HG02642 (cell line): ENCODE measurements at regions not wholly inside any gene's neighbourhood (a gene's known extent, or its start where the extent isn't known, plus 50 kb on each side); places are given as distances from the start of the nearest gene placed in this dataset.

Experiments used
- ATAC-seq: cut with Tn5 transposase; IDR thresholded peaks from one replicate; pipeline ENCODE4 v1.9.1; 2021; ENCODE audit warnings: mild to moderate bottlenecking; ENCODE audit not compliant: unreplicated experiment, poor library complexity

GRCh38 chrX:19172741-19173140 is 50.5 kb upstream of the ADGRG2 start:
- ATAC-seq: no peak

- no peak for ATAC-seq
Observed at GRCh38 chrX:19174401-19175025, 52.2 kb upstream of the ADGRG2 start.

- no peak for ATAC-seq
Observed at GRCh38 chrX:19176901-19177630, 54.8 kb upstream of the ADGRG2 start.

GRCh38 chrX:19177721-19178120 is 55.5 kb upstream of the ADGRG2 start:
- ATAC-seq: no peak

- no peak for ATAC-seq
Observed at GRCh38 chrX:19178402-19178801, 56.1 kb upstream of the ADGRG2 start.

- ATAC-seq: no peak
Observed at GRCh38 chrX:19179389-19179788, 57.1 kb upstream of the ADGRG2 start.

- ATAC-seq: no peak
Observed at GRCh38 chrX:19181345-19181744, 59.1 kb upstream of the ADGRG2 start.

- no peak for ATAC-seq
Observed at GRCh38 chrX:19182785-19183184, 60.5 kb upstream of the ADGRG2 start.

- no peak for ATAC-seq
Observed at GRCh38 chrX:19183761-19184477, 61.7 kb upstream of the ADGRG2 start.

- no peak for ATAC-seq
Observed at GRCh38 chrX:19188566-19188965, 66.3 kb upstream of the ADGRG2 start.

GRCh38 chrX:19190902-19191301 is 68.6 kb upstream of the ADGRG2 start:
- no peak for ATAC-seq

GRCh38 chrX:19193565-19193964 is 71.3 kb upstream of the ADGRG2 start:
- ATAC-seq: no peak

- peak; percentile 60 for ATAC-seq
Observed at GRCh38 chrX:19194285-19195242, 72.3 kb upstream of the ADGRG2 start.

- ATAC-seq: peak; percentile 58
Observed at GRCh38 chrX:19195243-19195610, 73.0 kb upstream of the ADGRG2 start.

- ATAC-seq: no peak
Observed at GRCh38 chrX:19198473-19198872, 76.2 kb upstream of the ADGRG2 start.

GRCh38 chrX:19202171-19202570 is 79.9 kb upstream of the ADGRG2 start:
- ATAC-seq: no peak

GRCh38 chrX:19204636-19205035 is 82.4 kb upstream of the ADGRG2 start:
- ATAC-seq: no peak

- ATAC-seq: no peak
Observed at GRCh38 chrX:19212037-19212436, 89.8 kb upstream of the ADGRG2 start.

- ATAC-seq: no peak
Observed at GRCh38 chrX:19213610-19214152, 91.4 kb upstream of the ADGRG2 start.

- no peak for ATAC-seq
Observed at GRCh38 chrX:19214311-19214710, 92.0 kb upstream of the ADGRG2 start.
